GM19351 (cell line): ENCODE measurements at regions not wholly inside any gene's neighbourhood (a gene's known extent, or its start where the extent isn't known, plus 50 kb on each side); places are given as distances from the start of the nearest gene placed in this dataset.

ENCODE experiments used
- ATAC-seq: cut with Tn5 transposase; IDR thresholded peaks from one replicate; pipeline ENCODE4 v1.9.1; 2021; ENCODE audit warnings: mild to moderate bottlenecking, moderate library complexity; ENCODE audit not compliant: unreplicated experiment

- no peak for ATAC-seq
Measured at GRCh38 chr4:162657966-162658365, 494.2 kb upstream of the FSTL5 start.

GRCh38 chr4:162650166-162650565, 486.4 kb upstream of the FSTL5 start:
- ATAC-seq = no peak

GRCh38 chr4:162645381-162645780, 481.6 kb upstream of the FSTL5 start:
- ATAC-seq = no peak

GRCh38 chr4:162644346-162644745, 480.5 kb upstream of the FSTL5 start:
- no peak for ATAC-seq

GRCh38 chr4:162640152-162640551, 476.4 kb upstream of the FSTL5 start:
- ATAC-seq = no peak

GRCh38 chr4:162634390-162634789, 470.6 kb upstream of the FSTL5 start:
- ATAC-seq = no peak

GRCh38 chr4:162622664-162623063, 458.9 kb upstream of the FSTL5 start:
- ATAC-seq = no peak

GRCh38 chr4:162610116-162610515, 446.3 kb upstream of the FSTL5 start:
- no peak for ATAC-seq

GRCh38 chr4:162586266-162586665, 422.5 kb upstream of the FSTL5 start:
- no peak for ATAC-seq

GRCh38 chr4:162582180-162582579, 418.4 kb upstream of the FSTL5 start:
- ATAC-seq = no peak

GRCh38 chr4:162565730-162566129, 401.9 kb upstream of the FSTL5 start:
- ATAC-seq = no peak

GRCh38 chr4:162560073-162560472, 396.3 kb upstream of the FSTL5 start:
- ATAC-seq = no peak

- no peak for ATAC-seq
Measured at GRCh38 chr4:162557516-162558106, 393.8 kb upstream of the FSTL5 start.

GRCh38 chr4:162535121-162535520, 371.3 kb upstream of the FSTL5 start:
- no peak for ATAC-seq

- no peak for ATAC-seq
Measured at GRCh38 chr4:162523171-162523570, 359.4 kb upstream of the FSTL5 start.

- ATAC-seq = no peak
Measured at GRCh38 chr4:162522724-162523123, 358.9 kb upstream of the FSTL5 start.

- ATAC-seq = no peak
Measured at GRCh38 chr4:162510937-162511336, 347.1 kb upstream of the FSTL5 start.

GRCh38 chr4:162510115-162510514, 346.3 kb upstream of the FSTL5 start:
- no peak for ATAC-seq

- ATAC-seq = no peak
Measured at GRCh38 chr4:162509333-162509732, 345.5 kb upstream of the FSTL5 start.

GRCh38 chr4:162506253-162506652, 342.5 kb upstream of the FSTL5 start:
- ATAC-seq = no peak

- no peak for ATAC-seq
Measured at GRCh38 chr4:162503868-162504267, 340.1 kb upstream of the FSTL5 start.

- ATAC-seq = no peak
Measured at GRCh38 chr4:162502109-162502508, 338.3 kb upstream of the FSTL5 start.

GRCh38 chr4:162499478-162499877, 335.7 kb upstream of the FSTL5 start:
- peak; percentile 50 for ATAC-seq
